Keratinocyte (primary cell): ENCODE measurements at regions not wholly inside any gene's neighbourhood (a gene's known extent, or its start where the extent isn't known, plus 50 kb on each side); places are given as distances from the start of the nearest gene placed in this dataset.

ENCODE experiments used
- DNase-seq: peaks from one replicate; pipeline ENCODE4 v3.0.0-alpha.2; 2011; ENCODE audit warnings: low read depth, missing footprints, low spot score
- FAIRE-seq: peaks from 2 replicates; lab custom pipeline; 2011; peaks lifted over from hg19 to GRCh38; lab: Jason Lieb, UNC
- H2AFZ ChIP-seq: 2 replicates; pipeline ENCODE4 v1.6.0; 2012; ENCODE audit warnings: low read length, control low read depth, inconsistent platforms; ENCODE audit not compliant: control insufficient read depth
- H3K27ac ChIP-seq: 2 replicates; pipeline ENCODE4 v1.5.1; 2011; ENCODE audit warnings: low read length; ENCODE audit not compliant: control insufficient read depth, insufficient read depth
- H3K27me3 ChIP-seq: 3 replicates; pipeline ENCODE4 v1.6.0; 2011; ENCODE audit warnings: low read length; ENCODE audit not compliant: control insufficient read depth, insufficient read depth; ENCODE audit errors: extremely low read depth
- H3K36me3 ChIP-seq, 2 experiments: 2 replicates in 1 of 2; 3 replicates in 1 of 2; pipeline ENCODE4 v1.5.1; 2011; ENCODE audit warnings: low read length in 2 of 2, mild to moderate bottlenecking in 1 of 2; ENCODE audit not compliant: control insufficient read depth in 2 of 2, insufficient read depth in 2 of 2; ENCODE audit errors: extremely low read depth in 1 of 2
- H3K4me1 ChIP-seq: 3 replicates; pipeline ENCODE4 v1.5.1; 2011; ENCODE audit warnings: low read length; ENCODE audit not compliant: control insufficient read depth, insufficient read depth; ENCODE audit errors: extremely low read depth
- H3K4me2 ChIP-seq: 3 replicates; pipeline ENCODE4 v1.6.0; 2011; ENCODE audit warnings: low read depth, low read length; ENCODE audit not compliant: control insufficient read depth, insufficient read depth; ENCODE audit errors: extremely low read depth
- H3K4me3 ChIP-seq, 3 experiments: fragments of 200-600 bp in 1 of 3; sonication (generic) in 1 of 3; 2 replicates in 2 of 3; 3 replicates in 1 of 3; pipeline ENCODE4 v1.5.1; 2011 to 2016; ENCODE audit warnings: low read length in 3 of 3, mild to moderate bottlenecking in 3 of 3, control low read depth in 2 of 3, inconsistent platforms in 1 of 3, low read depth in 1 of 3, mixed read lengths in 1 of 3, mixed run types in 1 of 3, moderate library complexity in 1 of 3; ENCODE audit not compliant: control insufficient read depth in 2 of 3, insufficient read depth in 2 of 3; ENCODE audit errors: extremely low read depth in 1 of 3
- H3K79me2 ChIP-seq: 2 replicates; pipeline ENCODE4 v1.6.0; 2012; ENCODE audit warnings: low read length; ENCODE audit not compliant: control insufficient read depth, insufficient read depth
- H3K9ac ChIP-seq: 3 replicates; pipeline ENCODE4 v1.6.0; 2011; ENCODE audit warnings: low read length; ENCODE audit not compliant: control insufficient read depth, insufficient read depth; ENCODE audit errors: extremely low read depth
- H3K9me1 ChIP-seq: 3 replicates; pipeline ENCODE4 v1.6.0; 2011; ENCODE audit warnings: low read length; ENCODE audit not compliant: control insufficient read depth, insufficient read depth; ENCODE audit errors: extremely low read depth
- H3K9me3 ChIP-seq: 2 replicates; pipeline ENCODE4 v1.5.1; 2012; ENCODE audit warnings: low read depth, low read length; ENCODE audit not compliant: control insufficient read depth
- H4K20me1 ChIP-seq: 3 replicates; pipeline ENCODE4 v1.6.0; 2011; ENCODE audit warnings: low read length; ENCODE audit not compliant: control insufficient read depth, insufficient read depth; ENCODE audit errors: extremely low read depth
- CTCF ChIP-seq, 3 experiments: IDR thresholded peaks in 1 of 3; conservative IDR thresholded peaks in 1 of 3; optimal IDR thresholded peaks in 1 of 3; 2 replicates in 2 of 3; 3 replicates in 1 of 3; pipeline versions ENCODE3 to v1.5.1; 2011; ENCODE audit warnings: low read length in 3 of 3, mild to moderate bottlenecking in 3 of 3, moderate library complexity in 2 of 3, control low read depth in 1 of 3, inconsistent platforms in 1 of 3; ENCODE audit not compliant: insufficient read depth in 2 of 3; ENCODE audit errors: extremely low read depth in 1 of 3
- EZH2 ChIP-seq: IDR thresholded peaks from one replicate; pipeline ENCODE4 v1.6.1; 2012; ENCODE audit warnings: inconsistent platforms, mild to moderate bottlenecking, low read length, moderate library complexity
- dilution Hi-C: fragments of 300-500 bp; cut with MboI; formaldehyde crosslinking; loops from one replicate; pipeline ENCODE4 v1.7.0; 2020; ENCODE audit warnings: low sequenced_read_pairs; ENCODE audit not compliant: extremely low pct_ligation_motif_present

- no peaks in the 10 kb centered on the region for H4K20me1 ChIP-seq
- H3K9me3 ChIP-seq, result peaks cover 3% of the 10 kb centered on the region
- no peak overlapping the region for H3K9ac ChIP-seq
- no peaks in the 10 kb centered on the region for H3K27me3 ChIP-seq
- H3K4me3 ChIP-seq, result no peak overlapping the region
- no peaks in the 10 kb centered on the region for H3K79me2 ChIP-seq
- no peak for TF ChIP-seq EZH2
- TF ChIP-seq CTCF (optimal IDR thresholded peaks at IDR 0.05 in 1 of 3, IDR thresholded peaks at IDR 0.05 in 1 of 3, conservative IDR thresholded peaks at IDR 0.05 in 1 of 3; ENCODE audit: extremely low read depth in 1 of 3, insufficient read depth in 2 of 3, low read length in 3 of 3), result no peak
- H3K9me1 ChIP-seq, result no peaks in the 10 kb centered on the region
- no peak for DNase-seq
- dilution Hi-C loops, result no loop called here
- H3K27ac ChIP-seq, result no peak overlapping the region
- FAIRE-seq, result no peak
- H3K4me1 ChIP-seq, result peaks cover 14% of the 10 kb centered on the region
- H2AFZ ChIP-seq, result no peak overlapping the region
- no peaks in the 10 kb centered on the region for H3K36me3 ChIP-seq
- H3K4me2 ChIP-seq, result no peak overlapping the region
Observed at GRCh38 chr10:78194050-78194449, 160.4 kb downstream of the RPS24 start.

- H3K4me3 ChIP-seq, result no peak overlapping the region
- no peaks in the 10 kb centered on the region for H3K27me3 ChIP-seq
- H3K79me2 ChIP-seq, result no peaks in the 10 kb centered on the region
- peaks cover 14% of the 10 kb centered on the region for H3K4me1 ChIP-seq
- no peak overlapping the region for H2AFZ ChIP-seq
- H3K4me2 ChIP-seq, result no peak overlapping the region
- no peak overlapping the region for H3K27ac ChIP-seq
- peaks cover 3% of the 10 kb centered on the region for H3K9me3 ChIP-seq
- TF ChIP-seq EZH2 (no peak), CTCF (optimal IDR thresholded peaks at IDR 0.05 in 1 of 3, IDR thresholded peaks at IDR 0.05 in 1 of 3, conservative IDR thresholded peaks at IDR 0.05 in 1 of 3; ENCODE audit: extremely low read depth in 1 of 3, insufficient read depth in 2 of 3, low read length in 3 of 3) (no peak)
- dilution Hi-C loops, result no loop called here
- H3K9ac ChIP-seq, result no peak overlapping the region
- FAIRE-seq (no peak), DNase-seq (no peak)
- H3K36me3 ChIP-seq, result no peaks in the 10 kb centered on the region
- H4K20me1 ChIP-seq, result no peaks in the 10 kb centered on the region
- no peaks in the 10 kb centered on the region for H3K9me1 ChIP-seq
Observed at GRCh38 chr10:78194539-78195402, 161.1 kb downstream of the RPS24 start.
